RWPE1 (cell line): ENCODE measurements at regions not wholly inside any gene's neighbourhood (a gene's known extent, or its start where the extent isn't known, plus 50 kb on each side); places are given as distances from the start of the nearest gene placed in this dataset.

Experiments used
- CTCF ChIA-PET: fragments of 350-600 bp; sonication (Branson Sonifier 250); formaldehyde crosslinking; extraction: SDS; loops from one replicate; lab custom pipeline; 2021; lab: Yijun Ruan, JAX
- POLR2A ChIA-PET: fragments of 400-600 bp; formaldehyde crosslinking; extraction: SDS; loops from one replicate; lab custom pipeline; 2020; ENCODE audit warnings: antibody characterized with exemption; ENCODE audit not compliant: low non-redundant PET; lab: Yijun Ruan, JAX
- DNase-seq: peaks from one replicate; pipeline ENCODE4 v3.0.0; 2012; ENCODE audit warnings: low spot score
- H3K27ac ChIP-seq: fragments of 450-650 bp; 2 replicates; pipeline ENCODE4 v1.5.1; 2017
- CTCF ChIP-seq: fragments of 450-650 bp; conservative IDR thresholded peaks from 2 replicates; pipeline ENCODE4 v1.5.1; 2017; ENCODE audit warnings: low read depth, mild to moderate bottlenecking

- CTCF ChIA-PET: interaction anchor here (0.7 kb wide), 1 partner anchor 81 kb away, joined by 6 read pairs; no protein-coding TSS in a partner anchor
- H3K27ac ChIP-seq: no peak overlapping the region
- no peak for TF ChIP-seq CTCF
- DNase-seq: no peak
- POLR2A ChIA-PET: no interaction called here
Measured at GRCh38 chr10:118463740-118464139, 121.6 kb upstream of the FAM204A start.

GRCh38 chr10:118462401-118462800, 120.3 kb upstream of the FAM204A start:
- CTCF ChIA-PET: interaction anchor here (0.6 kb wide), 1 partner anchor 388 kb away, joined by 3 read pairs; no protein-coding TSS in a partner anchor
- DNase-seq: no peak
- no peak overlapping the region for H3K27ac ChIP-seq
- TF ChIP-seq CTCF: no peak
- POLR2A ChIA-PET: no interaction called here

- DNase-seq: peak; percentile 83
- peak; percentile 90 for TF ChIP-seq CTCF
- ChIA-PET CTCF (interaction anchor here (0.5 to 3.0 kb wide), 29 partner anchors 9 to 1727 kb away, joined by 3 to 44 read pairs (median 4); no protein-coding TSS in a partner anchor), POLR2A (no interaction called here)
- H3K27ac ChIP-seq: no peak overlapping the region
Measured at GRCh38 chr10:118459642-118460193, 117.6 kb upstream of the FAM204A start.

GRCh38 chr10:118458957-118459641, 117.0 kb upstream of the FAM204A start:
- CTCF ChIA-PET: interaction anchor here (0.5 to 3.0 kb wide), 30 partner anchors 9 to 1727 kb away, joined by 3 to 44 read pairs (median 4); no protein-coding TSS in a partner anchor
- TF ChIP-seq CTCF: no peak
- POLR2A ChIA-PET: no interaction called here
- no peak for DNase-seq
- H3K27ac ChIP-seq: no peak overlapping the region

GRCh38 chr10:118457824-118458428, 115.8 kb upstream of the FAM204A start:
- POLR2A ChIA-PET: no interaction called here

More at GRCh38 chr10:118457824-118458428, 115.8 kb upstream of the FAM204A start:
- CTCF ChIA-PET: interaction anchor here (0.5 to 3.0 kb wide), 11 partner anchors 14 to 1075 kb away, joined by 3 to 44 read pairs (median 4); no protein-coding TSS in a partner anchor
- H3K27ac ChIP-seq: no peak overlapping the region
- no peak for DNase-seq
- TF ChIP-seq CTCF: no peak
